ENCODE measurements at regions not wholly inside any gene's neighbourhood (a gene's known extent, or its start where the extent isn't known, plus 50 kb on each side); places are given as distances from the start of the nearest gene placed in this dataset.

DNA sequence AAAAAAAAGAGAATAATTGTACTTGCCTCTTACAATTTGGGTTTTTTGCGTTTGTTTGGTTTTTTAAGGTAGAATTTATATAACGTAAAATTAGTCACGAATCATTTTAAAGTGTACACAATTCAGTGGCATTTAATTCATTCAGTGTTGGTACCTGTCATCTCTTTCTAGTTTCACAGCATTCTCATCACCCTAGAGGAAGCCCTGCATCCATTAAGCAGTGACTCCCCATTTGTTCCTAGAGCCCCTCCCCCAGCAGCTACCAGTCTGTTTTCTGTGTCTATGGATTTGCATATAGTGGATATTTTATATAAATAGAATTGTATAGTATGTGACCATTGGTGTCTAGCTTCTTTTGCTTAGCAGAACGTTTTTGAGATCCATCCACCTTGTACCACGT lies 233.2 kb upstream of the FMN2 start:
- Histone ChIP-seq H3F3A (ENCODE audit: insufficient read depth, low read length) (no peaks in the 10 kb centered on the region), H3K9me2 (replicated peaks; ENCODE audit: insufficient read depth, low read length) (no peaks in the 10 kb centered on the region), H3K9ac (ENCODE audit: low read length) (no peak overlapping the region), H4K20me1 (ENCODE audit: insufficient read depth, low read length) (no peaks in the 10 kb centered on the region), H3K36me3 (replicated peaks; ENCODE audit: insufficient read depth, low read length) (no peaks in the 10 kb centered on the region), H3K4me3 (ENCODE audit: low read length) (no peak overlapping the region), H3K27ac (ENCODE audit: low read length) (no peak overlapping the region), H3K4me2 (ENCODE audit: low read depth, low read length) (no peak overlapping the region), H3K9me3 (replicated peaks; ENCODE audit: insufficient read depth, low read length) (no peaks in the 10 kb centered on the region; the same call in 1 of the 2 replicates), H3K4me1 (ENCODE audit: low read length) (no peaks in the 10 kb centered on the region), H3K27me3 (replicated peaks; ENCODE audit: insufficient read depth, low read length) (no peaks in the 10 kb centered on the region), H3K79me2 (ENCODE audit: low read length) (no peaks in the 10 kb centered on the region), H2AFZ (ENCODE audit: low read length) (no peak overlapping the region)
- no peak for DNase-seq
- TF ChIP-seq EZH2 (optimal IDR thresholded peaks at IDR 0.05; ENCODE audit: low read depth, low read length) (no peak), CTCF (IDR thresholded peaks at IDR 0.05; ENCODE audit: low read length) (no peak), EZH2phosphoT487 (IDR thresholded peaks at IDR 0.05; ENCODE audit: low read length) (no peak)

DNA sequence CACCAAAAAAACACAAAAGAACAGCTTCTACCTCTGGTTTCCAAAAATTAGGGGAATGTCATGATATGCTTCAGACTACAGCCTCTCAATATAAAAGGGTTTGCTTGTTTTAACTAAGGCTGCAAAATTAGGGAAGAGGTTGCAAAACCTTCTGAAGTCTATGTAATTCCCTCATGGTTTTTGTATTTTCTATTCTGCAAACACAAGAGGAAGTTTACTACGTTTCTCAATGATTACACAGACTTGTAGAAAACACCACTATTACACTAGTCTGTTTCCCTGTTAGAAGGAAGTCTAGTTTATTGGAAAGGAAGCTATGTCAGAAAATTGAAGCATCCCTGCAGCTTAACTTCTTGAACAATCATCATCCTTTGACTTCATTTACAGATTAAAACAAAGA lies 229.7 kb upstream of the FMN2 start:
- Histone ChIP-seq H3F3A (ENCODE audit: insufficient read depth, low read length) (no peaks in the 10 kb centered on the region), H2AFZ (ENCODE audit: low read length) (no peak overlapping the region), H3K4me2 (ENCODE audit: low read depth, low read length) (no peak overlapping the region), H3K9me3 (replicated peaks; ENCODE audit: insufficient read depth, low read length) (no peaks in the 10 kb centered on the region), H4K20me1 (ENCODE audit: insufficient read depth, low read length) (no peaks in the 10 kb centered on the region), H3K27me3 (replicated peaks; ENCODE audit: insufficient read depth, low read length) (no peaks in the 10 kb centered on the region), H3K36me3 (replicated peaks; ENCODE audit: insufficient read depth, low read length) (no peaks in the 10 kb centered on the region), H3K4me1 (ENCODE audit: low read length) (no peaks in the 10 kb centered on the region), H3K4me3 (ENCODE audit: low read length) (no peak overlapping the region), H3K79me2 (ENCODE audit: low read length) (no peaks in the 10 kb centered on the region), H3K27ac (ENCODE audit: low read length) (no peak overlapping the region), H3K9ac (ENCODE audit: low read length) (no peak overlapping the region), H3K9me2 (replicated peaks; ENCODE audit: insufficient read depth, low read length) (no peaks in the 10 kb centered on the region)
- DNase-seq: no peak
- TF ChIP-seq EZH2phosphoT487 (IDR thresholded peaks at IDR 0.05; ENCODE audit: low read length): no peak
- TF ChIP-seq EZH2 (optimal IDR thresholded peaks at IDR 0.05; ENCODE audit: low read depth, low read length): no peak
- TF ChIP-seq CTCF (IDR thresholded peaks at IDR 0.05; ENCODE audit: low read length): no peak

DNA sequence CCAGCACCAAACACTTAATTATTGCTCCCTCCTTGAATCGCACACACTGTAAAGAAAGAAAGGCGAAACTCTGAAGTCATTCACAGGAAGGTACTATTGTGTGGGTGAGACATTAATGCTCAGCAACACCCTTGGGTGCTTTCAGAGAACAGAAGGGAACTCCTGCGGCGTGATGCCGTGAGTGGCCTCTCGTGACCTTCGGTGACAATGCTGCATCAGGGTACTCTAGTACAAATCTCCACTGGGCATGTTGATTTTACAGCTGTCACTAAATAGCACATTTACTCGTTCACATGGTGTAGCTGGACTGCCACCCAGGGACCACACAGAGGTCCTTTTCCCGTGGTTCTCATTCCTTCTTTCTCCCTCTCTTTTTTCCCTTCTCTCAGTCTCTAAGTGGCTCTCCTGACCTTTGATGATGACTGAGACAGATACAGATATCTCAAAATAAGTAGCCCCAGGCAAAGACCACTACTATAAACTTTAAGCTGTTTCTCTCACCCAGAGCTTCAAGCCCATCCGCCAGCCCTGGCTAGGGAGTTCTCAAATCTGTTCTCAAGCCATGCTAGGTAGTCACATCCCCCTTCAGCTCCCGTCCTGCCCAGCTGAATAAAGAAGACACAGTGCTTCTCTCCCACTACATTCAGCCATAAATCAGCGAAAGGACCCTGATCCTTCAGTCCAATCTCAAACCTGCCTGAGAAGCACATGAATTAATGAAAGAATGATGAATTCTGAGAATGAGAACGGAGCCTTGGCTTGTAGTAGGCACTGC lies 223.4 kb upstream of the FMN2 start:
- H3K4me3 ChIP-seq (ENCODE audit: low read length): no peak overlapping the region
- H3K9me2 ChIP-seq (replicated peaks; ENCODE audit: insufficient read depth, low read length): no peaks in the 10 kb centered on the region
- H3K79me2 ChIP-seq (ENCODE audit: low read length): no peaks in the 10 kb centered on the region
- no peak overlapping the region for H3K27ac ChIP-seq (ENCODE audit: low read length)
- no peak for DNase-seq
- H3K4me2 ChIP-seq (ENCODE audit: low read depth, low read length): no peak overlapping the region
- no peak overlapping the region for H2AFZ ChIP-seq (ENCODE audit: low read length)
- no peak overlapping the region for H3K9ac ChIP-seq (ENCODE audit: low read length)
- no peak for TF ChIP-seq EZH2 (optimal IDR thresholded peaks at IDR 0.05; ENCODE audit: low read depth, low read length)
- H3F3A ChIP-seq (ENCODE audit: insufficient read depth, low read length): no peaks in the 10 kb centered on the region
- H3K36me3 ChIP-seq (replicated peaks; ENCODE audit: insufficient read depth, low read length): no peaks in the 10 kb centered on the region
- no peaks in the 10 kb centered on the region for H4K20me1 ChIP-seq (ENCODE audit: insufficient read depth, low read length)
- no peaks in the 10 kb centered on the region for H3K4me1 ChIP-seq (ENCODE audit: low read length)
- H3K27me3 ChIP-seq (replicated peaks; ENCODE audit: insufficient read depth, low read length): no peaks in the 10 kb centered on the region
- H3K9me3 ChIP-seq (replicated peaks; ENCODE audit: insufficient read depth, low read length): no peaks in the 10 kb centered on the region

DNA sequence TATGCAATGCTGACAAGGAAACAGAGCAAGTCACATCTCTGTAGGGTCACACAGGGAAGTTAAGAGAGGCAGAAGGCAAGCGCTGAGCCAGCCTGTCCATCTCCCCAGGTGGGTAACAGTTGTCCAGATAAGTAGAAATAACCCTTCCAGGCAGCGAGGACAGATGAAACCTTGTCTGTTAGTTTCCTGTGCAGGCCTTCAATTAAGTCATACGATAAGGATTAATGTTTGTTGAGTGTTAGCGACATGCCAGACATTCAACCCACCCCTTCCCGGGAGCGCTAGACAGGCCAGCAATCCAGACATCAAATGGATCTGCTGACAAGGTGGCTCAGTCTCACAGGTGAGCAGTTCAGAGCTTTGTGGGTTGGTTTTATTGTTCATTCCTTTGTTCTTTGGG lies 221.5 kb upstream of the FMN2 start:
- no peak overlapping the region for H3K4me3 ChIP-seq (ENCODE audit: low read length)
- H3K4me1 ChIP-seq (ENCODE audit: low read length): no peaks in the 10 kb centered on the region
- no peaks in the 10 kb centered on the region for H3F3A ChIP-seq (ENCODE audit: insufficient read depth, low read length)
- no peak overlapping the region for H3K9ac ChIP-seq (ENCODE audit: low read length)
- no peak overlapping the region for H2AFZ ChIP-seq (ENCODE audit: low read length)
- H4K20me1 ChIP-seq (ENCODE audit: insufficient read depth, low read length): 0 out of 2 replicates have a peak, but pooled peaks cover 2% of the 10 kb centered on the region
- H3K9me3 ChIP-seq (replicated peaks; ENCODE audit: insufficient read depth, low read length): no peaks in the 10 kb centered on the region
- H3K27me3 ChIP-seq (replicated peaks; ENCODE audit: insufficient read depth, low read length): no peaks in the 10 kb centered on the region
- no peak overlapping the region for H3K4me2 ChIP-seq (ENCODE audit: low read depth, low read length)
- no peak overlapping the region for H3K27ac ChIP-seq (ENCODE audit: low read length)
- no peaks in the 10 kb centered on the region for H3K36me3 ChIP-seq (replicated peaks; ENCODE audit: insufficient read depth, low read length)
- TF ChIP-seq EZH2 (optimal IDR thresholded peaks at IDR 0.05; ENCODE audit: low read depth, low read length) (no peak), CTCF (IDR thresholded peaks at IDR 0.05; ENCODE audit: low read length) (no peak), EZH2phosphoT487 (IDR thresholded peaks at IDR 0.05; ENCODE audit: low read length) (no peak)
- no peak for DNase-seq
- H3K9me2 ChIP-seq (replicated peaks; ENCODE audit: insufficient read depth, low read length): no peaks in the 10 kb centered on the region
- H3K79me2 ChIP-seq (ENCODE audit: low read length): 0 out of 2 replicates have a peak, but pooled peaks cover 3% of the 10 kb centered on the region
